H1 (cell line): ENCODE measurements at regions not wholly inside any gene's neighbourhood (a gene's known extent, or its start where the extent isn't known, plus 50 kb on each side); places are given as distances from the start of the nearest gene placed in this dataset.

Source experiments
- ATF3 ChIP-seq: IDR thresholded peaks from 2 replicates; pipeline ENCODE4 v1.6.1; 2011; ENCODE audit warnings: low read depth, mild to moderate bottlenecking, low read length; ENCODE audit not compliant: insufficient read depth
- CBX5 ChIP-seq: fragments of 300-800, 300-1000 bp; sonication (generic); IDR thresholded peaks from 2 replicates; pipeline ENCODE4 v1.7.1; 2016; ENCODE audit warnings: antibody characterized with exemption, low read length, low read depth
- CEBPB ChIP-seq: IDR thresholded peaks from 2 replicates; pipeline ENCODE4 v1.6.1; 2012; ENCODE audit warnings: low read depth, low read length
- CHD1 ChIP-seq: IDR thresholded peaks from 2 replicates; pipeline ENCODE4 v1.6.1; 2012; ENCODE audit warnings: low read depth, low read length, improper control_type of control experiment
- CTCF ChIP-seq, 3 experiments: IDR thresholded peaks; 1 replicate in 2 of 3; 2 replicates in 1 of 3; pipeline versions ENCODE4 v1.5.1 to v1.6.1; 2011; ENCODE audit warnings: low read length in 3 of 3, mild to moderate bottlenecking in 3 of 3, inconsistent platforms in 2 of 3, low read depth in 1 of 3, moderate library complexity in 1 of 3; ENCODE audit not compliant: insufficient read depth in 1 of 3; ENCODE audit errors: control extremely low read depth in 1 of 3
- EGR1 ChIP-seq: IDR thresholded peaks from 2 replicates; pipeline ENCODE4 v1.6.1; 2011; ENCODE audit warnings: low read depth, low read length, borderline replicate concordance
- JUN ChIP-seq: IDR thresholded peaks from 2 replicates; pipeline ENCODE4 v1.6.1; 2011; ENCODE audit warnings: low read depth, mild to moderate bottlenecking, improper control_type of control experiment, low read length
- MAX ChIP-seq: IDR thresholded peaks from 2 replicates; pipeline ENCODE4 v1.6.1; 2012; ENCODE audit warnings: inconsistent platforms
- POLR2A ChIP-seq, 2 experiments: IDR thresholded peaks; 1 replicate in 1 of 2; 2 replicates in 1 of 2; pipeline ENCODE4 v1.6.1; 2011; ENCODE audit warnings: low read depth in 2 of 2, low read length in 2 of 2, mild to moderate bottlenecking in 2 of 2; ENCODE audit errors: control extremely low read depth in 1 of 2
- RAD21 ChIP-seq, 2 experiments: IDR thresholded peaks in 1 of 2; conservative IDR thresholded peaks in 1 of 2; 2 replicates each; pipeline ENCODE4 v1.6.1; 2011; ENCODE audit warnings: low read depth in 2 of 2, low read length in 2 of 2, improper control_type of control experiment in 1 of 2, inconsistent platforms in 1 of 2, mild to moderate bottlenecking in 1 of 2, moderate library complexity in 1 of 2
- RXRA ChIP-seq: IDR thresholded peaks from 2 replicates; pipeline ENCODE4 v1.6.1; 2011; ENCODE audit warnings: low read depth, mild to moderate bottlenecking, low read length, moderate library complexity; ENCODE audit not compliant: insufficient read depth
- SP2 ChIP-seq: IDR thresholded peaks from 2 replicates; pipeline ENCODE4 v1.6.1; 2012; ENCODE audit warnings: mild to moderate bottlenecking, low read length, inconsistent platforms
- TAF1 ChIP-seq: IDR thresholded peaks from 2 replicates; pipeline ENCODE4 v1.6.1; 2011; ENCODE audit warnings: mild to moderate bottlenecking, low read depth, low read length

- TF ChIP-seq MAX (no peak), CTCF (IDR thresholded peaks at IDR 0.05; ENCODE audit: control extremely low read depth in 1 of 3, insufficient read depth in 1 of 3, low read depth in 1 of 3, low read length in 3 of 3) (no peak), CEBPB (peak; percentile 50; the same call in 1 of the 2 replicates), RXRA (no peak), SP2 (no peak), RAD21 (IDR thresholded peaks at IDR 0.05 in 1 of 2, conservative IDR thresholded peaks at IDR 0.05 in 1 of 2; ENCODE audit: low read depth in 2 of 2, low read length in 2 of 2) (no peak), CBX5 (no peak), POLR2A (IDR thresholded peaks at IDR 0.05; ENCODE audit: control extremely low read depth in 1 of 2, low read depth in 2 of 2, low read length in 2 of 2) (no peak), ATF3 (no peak), CHD1 (no peak), JUN (no peak), EGR1 (no peak), TAF1 (no peak)
Measured at GRCh38 chr3:78344918-78345317, 1305.0 kb downstream of the ROBO2 start.
